ENCODE measurements at regions not wholly inside any gene's neighbourhood (a gene's known extent, or its start where the extent isn't known, plus 50 kb on each side); places are given as distances from the start of the nearest gene placed in this dataset.

DNA sequence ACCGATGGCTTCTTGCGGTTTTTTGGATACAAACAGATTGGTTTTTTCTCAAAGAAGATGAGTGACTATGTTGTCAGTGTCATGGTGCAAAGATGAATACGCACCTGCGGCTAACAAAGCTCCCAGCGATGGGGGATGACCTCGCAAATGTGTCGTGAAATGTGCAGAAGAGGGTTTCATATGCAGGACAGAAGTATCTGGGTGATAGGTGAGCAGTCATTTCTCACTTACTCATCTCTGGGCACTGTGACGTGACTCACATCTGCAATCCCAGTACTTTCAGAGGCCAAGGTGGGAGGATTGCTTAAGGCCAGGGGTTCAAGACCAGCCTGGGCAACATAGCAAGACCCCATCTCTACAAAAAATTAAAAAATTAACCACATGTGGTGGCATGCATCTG, 216.3 kb downstream of the ERMARD start:
- Histone ChIP-seq H3K27me3 (ENCODE audit: control insufficient read depth, low read length) (no peaks in the 10 kb centered on the region), H4K20me1 (ENCODE audit: control insufficient read depth, insufficient read depth, low read depth, low read length) (no peaks in the 10 kb centered on the region), H3K79me2 (ENCODE audit: control insufficient read depth, low read length) (no peaks in the 10 kb centered on the region), H3K9me2 (replicated peaks; ENCODE audit: control insufficient read depth, low read length) (no peaks in the 10 kb centered on the region), H3K4me3 (ENCODE audit: low read length) (no peak overlapping the region), H3K4me2 (ENCODE audit: low read length) (no peak overlapping the region), H3F3A (ENCODE audit: control insufficient read depth, insufficient read depth) (no peaks in the 10 kb centered on the region), H3K36me3 (ENCODE audit: control insufficient read depth, low read length) (no peaks in the 10 kb centered on the region), H3K9me3 (ENCODE audit: control insufficient read depth, insufficient read depth, low read length) (no peaks in the 10 kb centered on the region), H3K27ac (ENCODE audit: low read depth, low read length) (no peak overlapping the region), H3K4me1 (ENCODE audit: control insufficient read depth, low read length) (no peaks in the 10 kb centered on the region)
- TF ChIP-seq, protein P1, sequence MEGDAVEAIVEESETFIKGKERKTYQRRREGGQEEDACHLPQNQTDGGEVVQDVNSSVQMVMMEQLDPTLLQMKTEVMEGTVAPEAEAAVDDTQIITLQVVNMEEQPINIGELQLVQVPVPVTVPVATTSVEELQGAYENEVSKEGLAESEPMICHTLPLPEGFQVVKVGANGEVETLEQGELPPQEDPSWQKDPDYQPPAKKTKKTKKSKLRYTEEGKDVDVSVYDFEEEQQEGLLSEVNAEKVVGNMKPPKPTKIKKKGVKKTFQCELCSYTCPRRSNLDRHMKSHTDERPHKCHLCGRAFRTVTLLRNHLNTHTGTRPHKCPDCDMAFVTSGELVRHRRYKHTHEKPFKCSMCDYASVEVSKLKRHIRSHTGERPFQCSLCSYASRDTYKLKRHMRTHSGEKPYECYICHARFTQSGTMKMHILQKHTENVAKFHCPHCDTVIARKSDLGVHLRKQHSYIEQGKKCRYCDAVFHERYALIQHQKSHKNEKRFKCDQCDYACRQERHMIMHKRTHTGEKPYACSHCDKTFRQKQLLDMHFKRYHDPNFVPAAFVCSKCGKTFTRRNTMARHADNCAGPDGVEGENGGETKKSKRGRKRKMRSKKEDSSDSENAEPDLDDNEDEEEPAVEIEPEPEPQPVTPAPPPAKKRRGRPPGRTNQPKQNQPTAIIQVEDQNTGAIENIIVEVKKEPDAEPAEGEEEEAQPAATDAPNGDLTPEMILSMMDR (IDR thresholded peaks at IDR 0.05; ENCODE audit: low read depth, low read length, poor library complexity, severe bottlenecking): no peak
- no peak for TF ChIP-seq EZH2phosphoT487 (IDR thresholded peaks at IDR 0.05; ENCODE audit: borderline replicate concordance, low read length)

DNA sequence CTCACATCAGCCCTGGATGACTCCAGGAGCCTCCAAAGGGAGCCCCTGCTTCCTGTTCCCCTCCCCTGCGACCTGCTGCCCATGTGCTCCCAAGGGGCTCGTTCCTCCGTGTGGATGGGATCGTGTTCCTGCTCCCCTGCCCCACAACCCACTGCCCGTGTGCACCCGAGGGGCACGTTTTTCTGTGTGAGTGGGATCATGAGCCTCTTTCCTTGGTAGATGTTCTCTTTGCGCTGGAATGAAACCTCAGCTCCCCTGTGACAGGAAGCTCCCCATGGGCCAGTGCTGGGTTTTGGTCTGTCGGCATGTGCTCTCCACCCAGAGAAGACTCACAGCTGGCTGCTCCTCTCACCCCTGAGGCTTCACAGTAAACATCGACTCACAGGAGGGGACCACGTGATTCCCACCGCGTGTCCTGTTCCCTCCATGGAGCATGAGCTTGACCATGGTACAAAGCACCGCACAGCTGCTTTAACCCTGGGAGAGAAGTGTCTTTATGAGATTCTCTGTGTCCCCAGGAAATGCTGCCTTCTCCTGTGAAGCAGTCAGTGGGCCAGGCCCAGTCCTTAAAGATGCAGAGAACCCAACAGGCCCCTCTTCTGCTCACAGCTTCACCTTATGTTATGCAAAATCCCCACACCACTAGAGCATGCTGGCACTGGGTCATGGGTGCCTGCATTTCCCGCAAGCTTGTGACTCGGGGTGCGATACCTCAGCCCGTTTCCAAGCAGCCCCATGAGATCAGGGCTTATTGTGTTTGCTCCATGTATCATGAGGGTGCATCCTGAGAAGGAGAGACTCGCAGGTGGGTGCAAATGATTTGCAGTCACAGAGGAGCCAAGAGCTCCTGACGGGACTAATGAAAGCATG, 215.1 kb downstream of the ERMARD start:
- TF ChIP-seq, protein P1 (IDR thresholded peaks at IDR 0.05; ENCODE audit: low read depth, low read length, poor library complexity, severe bottlenecking): no peak
- no peak for TF ChIP-seq EZH2phosphoT487 (IDR thresholded peaks at IDR 0.05; ENCODE audit: borderline replicate concordance, low read length)
- H4K20me1 ChIP-seq (ENCODE audit: control insufficient read depth, insufficient read depth, low read depth, low read length): no peaks in the 10 kb centered on the region
- H3K27ac ChIP-seq (ENCODE audit: low read depth, low read length): no peak overlapping the region
- no peaks in the 10 kb centered on the region for H3K79me2 ChIP-seq (ENCODE audit: control insufficient read depth, low read length)
- H3K4me3 ChIP-seq (ENCODE audit: low read length): no peak overlapping the region
- no peaks in the 10 kb centered on the region for H3K27me3 ChIP-seq (ENCODE audit: control insufficient read depth, low read length)
- no peaks in the 10 kb centered on the region for H3K9me3 ChIP-seq (ENCODE audit: control insufficient read depth, insufficient read depth, low read length)
- no peaks in the 10 kb centered on the region for H3F3A ChIP-seq (ENCODE audit: control insufficient read depth, insufficient read depth)
- no peaks in the 10 kb centered on the region for H3K9me2 ChIP-seq (replicated peaks; ENCODE audit: control insufficient read depth, low read length)
- no peaks in the 10 kb centered on the region for H3K36me3 ChIP-seq (ENCODE audit: control insufficient read depth, low read length)
- H3K4me2 ChIP-seq (ENCODE audit: low read length): no peak overlapping the region
- no peaks in the 10 kb centered on the region for H3K4me1 ChIP-seq (ENCODE audit: control insufficient read depth, low read length)

DNA sequence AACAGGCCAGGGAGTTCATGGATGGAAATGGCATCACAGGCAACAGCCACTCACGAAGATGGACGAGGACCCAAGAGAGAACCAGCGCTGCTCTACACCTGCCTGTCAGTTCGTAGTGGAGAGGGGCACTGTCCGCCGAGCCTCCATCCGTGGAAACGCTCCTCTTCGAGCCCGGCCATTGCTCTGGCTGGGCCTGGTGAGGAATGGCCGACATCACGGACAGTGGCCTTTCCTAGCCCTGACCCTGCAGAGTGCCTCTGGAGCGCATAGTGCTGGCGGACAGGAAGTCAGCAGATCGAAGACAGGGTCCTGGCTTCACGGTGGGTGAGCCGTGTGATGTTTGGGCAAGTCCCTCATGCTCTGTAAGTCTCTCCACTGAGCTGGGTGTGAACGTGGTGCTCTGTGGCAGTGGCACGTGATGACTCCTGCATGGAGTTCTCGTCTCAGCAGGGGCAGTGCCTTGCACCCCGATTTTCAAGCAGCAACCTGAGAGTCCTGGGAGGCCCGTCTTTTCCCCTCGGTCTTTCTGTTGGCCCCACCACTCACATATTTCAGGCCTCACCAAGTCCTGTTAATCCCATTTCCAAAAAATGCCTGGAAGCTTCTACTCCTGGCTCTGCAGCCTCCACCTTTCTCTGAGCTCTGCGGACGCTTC, 214.4 kb downstream of the ERMARD start:
- no peaks in the 10 kb centered on the region for H3K9me2 ChIP-seq (replicated peaks; ENCODE audit: control insufficient read depth, low read length)
- no peaks in the 10 kb centered on the region for H3K79me2 ChIP-seq (ENCODE audit: control insufficient read depth, low read length)
- H4K20me1 ChIP-seq (ENCODE audit: control insufficient read depth, insufficient read depth, low read depth, low read length): no peaks in the 10 kb centered on the region
- H3K9me3 ChIP-seq (ENCODE audit: control insufficient read depth, insufficient read depth, low read length): no peaks in the 10 kb centered on the region
- no peaks in the 10 kb centered on the region for H3F3A ChIP-seq (ENCODE audit: control insufficient read depth, insufficient read depth)
- no peak overlapping the region for H3K4me3 ChIP-seq (ENCODE audit: low read length)
- H3K27me3 ChIP-seq (ENCODE audit: control insufficient read depth, low read length): no peaks in the 10 kb centered on the region
- H3K27ac ChIP-seq (ENCODE audit: low read depth, low read length): no peak overlapping the region
- no peaks in the 10 kb centered on the region for H3K4me1 ChIP-seq (ENCODE audit: control insufficient read depth, low read length)
- no peak overlapping the region for H3K4me2 ChIP-seq (ENCODE audit: low read length)
- TF ChIP-seq, protein P1 (IDR thresholded peaks at IDR 0.05; ENCODE audit: low read depth, low read length, poor library complexity, severe bottlenecking): no peak
- TF ChIP-seq EZH2phosphoT487 (IDR thresholded peaks at IDR 0.05; ENCODE audit: borderline replicate concordance, low read length): no peak
- no peaks in the 10 kb centered on the region for H3K36me3 ChIP-seq (ENCODE audit: control insufficient read depth, low read length)
